ENCODE measurements at regions not wholly inside any gene's neighbourhood (a gene's known extent, or its start where the extent isn't known, plus 50 kb on each side); places are given as distances from the start of the nearest gene placed in this dataset.
"Not testable (repeated sequence)": the region's sequence is repeated elsewhere in the genome, so short reads cannot be mapped to it uniquely, and the experiment has no call there.

DNA sequence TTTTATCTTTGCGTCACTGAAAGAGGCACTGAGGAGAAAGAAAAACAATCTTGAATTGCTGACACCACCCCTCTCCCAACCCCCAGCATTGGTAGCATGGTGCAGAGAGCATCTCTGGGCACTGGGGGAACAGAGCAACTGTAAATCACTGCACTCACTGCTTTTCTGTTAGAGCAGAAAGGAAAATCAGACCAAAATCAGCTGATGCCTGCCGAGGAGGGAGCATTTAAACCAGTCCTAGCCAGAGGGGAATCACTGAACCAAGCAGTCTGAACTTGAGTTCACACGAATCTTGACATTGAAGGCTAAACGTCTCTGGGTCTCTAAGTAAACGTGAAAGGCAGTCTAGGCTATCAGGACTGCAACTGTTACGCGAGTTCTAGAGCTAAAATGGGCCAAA is 205.8 kb downstream of the SPANXN4 start:
- TF ChIP-seq, protein P1, sequence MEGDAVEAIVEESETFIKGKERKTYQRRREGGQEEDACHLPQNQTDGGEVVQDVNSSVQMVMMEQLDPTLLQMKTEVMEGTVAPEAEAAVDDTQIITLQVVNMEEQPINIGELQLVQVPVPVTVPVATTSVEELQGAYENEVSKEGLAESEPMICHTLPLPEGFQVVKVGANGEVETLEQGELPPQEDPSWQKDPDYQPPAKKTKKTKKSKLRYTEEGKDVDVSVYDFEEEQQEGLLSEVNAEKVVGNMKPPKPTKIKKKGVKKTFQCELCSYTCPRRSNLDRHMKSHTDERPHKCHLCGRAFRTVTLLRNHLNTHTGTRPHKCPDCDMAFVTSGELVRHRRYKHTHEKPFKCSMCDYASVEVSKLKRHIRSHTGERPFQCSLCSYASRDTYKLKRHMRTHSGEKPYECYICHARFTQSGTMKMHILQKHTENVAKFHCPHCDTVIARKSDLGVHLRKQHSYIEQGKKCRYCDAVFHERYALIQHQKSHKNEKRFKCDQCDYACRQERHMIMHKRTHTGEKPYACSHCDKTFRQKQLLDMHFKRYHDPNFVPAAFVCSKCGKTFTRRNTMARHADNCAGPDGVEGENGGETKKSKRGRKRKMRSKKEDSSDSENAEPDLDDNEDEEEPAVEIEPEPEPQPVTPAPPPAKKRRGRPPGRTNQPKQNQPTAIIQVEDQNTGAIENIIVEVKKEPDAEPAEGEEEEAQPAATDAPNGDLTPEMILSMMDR (IDR thresholded peaks at IDR 0.05): no peak
- TF ChIP-seq POLR2A (IDR thresholded peaks at IDR 0.05) (no peak), EP300 (IDR thresholded peaks at IDR 0.05) (no peak)
- H3K9me3 ChIP-seq: no peaks in the 10 kb centered on the region
- H3K27me3 ChIP-seq: no peaks in the 10 kb centered on the region
- H3K4me1 ChIP-seq: no peaks in the 10 kb centered on the region
- no peak overlapping the region for H3K27ac ChIP-seq
- 77 to 83% methylated on average over 7 of the region's 7 CpGs for WGBS, 2 donors
- no peak for DNase-seq (ENCODE audit: low spot score in 2 of 2)
- no peak overlapping the region for H3K4me3 ChIP-seq
- H3K36me3 ChIP-seq: no peaks in the 10 kb centered on the region

- H3K9me3 ChIP-seq; H3K4me3 ChIP-seq; H3K4me1 ChIP-seq; DNase-seq (ENCODE audit: low spot score in 2 of 2); H3K36me3 ChIP-seq; H3K27ac ChIP-seq; H3K27me3 ChIP-seq: not testable (repeated sequence)
- 90 to 95% methylated on average over 2 to 17 of the region's 27 CpGs for WGBS, 2 donors
Observed at GRCh38 chrX:143228600-143228999, 202.9 kb downstream of the SPANXN4 start.

DNA sequence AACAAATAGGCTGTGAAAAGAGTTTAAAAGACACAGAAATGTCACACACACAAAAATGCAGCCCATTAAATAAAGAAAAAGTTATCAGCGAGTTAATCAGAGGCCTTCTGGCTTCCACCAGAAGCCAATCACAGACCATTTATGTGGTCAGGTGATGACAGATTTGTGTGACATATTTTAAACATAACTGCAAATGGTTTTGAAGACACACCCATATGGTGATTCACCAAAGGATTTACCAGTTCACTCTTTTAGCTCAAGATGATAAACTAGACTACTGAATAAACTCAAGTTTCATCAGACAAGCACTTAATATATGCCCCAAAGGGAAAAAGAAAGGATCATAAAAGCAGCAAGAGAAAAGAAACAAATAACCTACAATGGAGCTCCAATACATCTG is 181.2 kb downstream of the SPANXN4 start:
- no peaks in the 10 kb centered on the region for H3K4me1 ChIP-seq
- H3K4me3 ChIP-seq: no peak overlapping the region
- WGBS, 2 donors: 52 to 75% methylated on average over 1 of the region's 1 CpG
- H3K27ac ChIP-seq: no peak overlapping the region
- TF ChIP-seq EP300 (IDR thresholded peaks at IDR 0.05) (no peak), POLR2A (IDR thresholded peaks at IDR 0.05) (no peak)
- TF ChIP-seq, protein P1 (IDR thresholded peaks at IDR 0.05): no peak
- H3K36me3 ChIP-seq: no peaks in the 10 kb centered on the region
- no peaks in the 10 kb centered on the region for H3K9me3 ChIP-seq
- no peaks in the 10 kb centered on the region for H3K27me3 ChIP-seq
- DNase-seq (ENCODE audit: low spot score in 2 of 2): no peak

GRCh38 chrX:143171703-143172102 is 146.0 kb downstream of the SPANXN4 start:
- Histone ChIP-seq H3K4me1 (no peaks in the 10 kb centered on the region), H3K36me3 (no peaks in the 10 kb centered on the region), H3K4me3 (no peak overlapping the region), H3K27me3 (no peaks in the 10 kb centered on the region), H3K9me3 (no peaks in the 10 kb centered on the region), H3K27ac (no peak overlapping the region)
- TF ChIP-seq, protein P1 (IDR thresholded peaks at IDR 0.05): no peak
- TF ChIP-seq EP300 (IDR thresholded peaks at IDR 0.05) (no peak), POLR2A (IDR thresholded peaks at IDR 0.05) (no peak)
- 82 to 94% methylated on average over 3 of the region's 3 CpGs for WGBS, 2 donors
- DNase-seq (ENCODE audit: low spot score in 2 of 2): no peak

GRCh38 chrX:143165778-143166177 is 140.1 kb downstream of the SPANXN4 start:
- Histone ChIP-seq H3K4me3 (no peak overlapping the region), H3K27me3 (no peaks in the 10 kb centered on the region), H3K36me3 (no peaks in the 10 kb centered on the region), H3K9me3 (no peaks in the 10 kb centered on the region), H3K4me1 (no peaks in the 10 kb centered on the region), H3K27ac (no peak overlapping the region)
- TF ChIP-seq, protein P1 (IDR thresholded peaks at IDR 0.05): no peak
- TF ChIP-seq POLR2A (IDR thresholded peaks at IDR 0.05) (no peak), EP300 (IDR thresholded peaks at IDR 0.05) (no peak)
- WGBS, 2 donors: 42 to 58% methylated on average over 1 of the region's 1 CpG
- no peak for DNase-seq (ENCODE audit: low spot score in 2 of 2)

- H3K9me3 ChIP-seq: no peaks in the 10 kb centered on the region
- no peaks in the 10 kb centered on the region for H3K36me3 ChIP-seq
- TF ChIP-seq EP300 (IDR thresholded peaks at IDR 0.05) (no peak), POLR2A (IDR thresholded peaks at IDR 0.05) (no peak)
- TF ChIP-seq, protein P1 (IDR thresholded peaks at IDR 0.05): no peak
- 48 to 68% methylated on average over 2 of the region's 2 CpGs for WGBS, 2 donors
- H3K4me1 ChIP-seq: no peaks in the 10 kb centered on the region
- no peaks in the 10 kb centered on the region for H3K27me3 ChIP-seq
- no peak overlapping the region for H3K27ac ChIP-seq
- DNase-seq (ENCODE audit: low spot score in 2 of 2): no peak
- H3K4me3 ChIP-seq: no peak overlapping the region
Observed at GRCh38 chrX:143139681-143140080, 114.0 kb downstream of the SPANXN4 start.

All from tibial nerve (tissue), 4 donors.